Testis (tissue), 2 donors: ENCODE measurements at regions not wholly inside any gene's neighbourhood (a gene's known extent, or its start where the extent isn't known, plus 50 kb on each side); places are given as distances from the start of the nearest gene placed in this dataset.

Experiments
- DNase-seq: peaks from one replicate; pipeline ENCODE4 v3.0.0-alpha.2; 2019
- H3K27ac ChIP-seq, 2 donors: fragments of 200-600 bp; sonication (generic); one replicate each; pipeline ENCODE4 v1.5.1; 2019
- H3K27me3 ChIP-seq: fragments of 200-600 bp; sonication (generic); one replicate; pipeline ENCODE4 v1.5.1; 2019
- H3K36me3 ChIP-seq: fragments of 200-600 bp; sonication (generic); one replicate; pipeline ENCODE4 v1.5.1; 2017; ENCODE audit warnings: low read depth; ENCODE audit errors: missing control alignments
- H3K4me1 ChIP-seq: fragments of 200-600 bp; sonication (generic); one replicate; pipeline ENCODE4 v1.5.1; 2019
- H3K4me3 ChIP-seq, 2 donors: fragments of 200-600 bp; sonication (generic); one replicate each; pipeline ENCODE4 v1.5.1; 2017 to 2019
- H3K9me3 ChIP-seq: fragments of 200-600 bp; sonication (generic); one replicate; pipeline ENCODE4 v1.5.1; 2017
- POLR2A ChIP-seq: fragments of 450-650 bp; IDR thresholded peaks from one replicate; pipeline ENCODE4 v1.6.1; 2017; ENCODE audit warnings: antibody characterized with exemption, mild to moderate bottlenecking, moderate library complexity
- WGBS, 2 donors: methylation state at CpG; one replicate each; pipeline ENCODE4 v1.1.5; 2018; 5-methylcytosine and 5-hydroxymethylcytosine counted together
- intact Hi-C: fragments of 100-400 bp; cut with DNase I; formaldehyde crosslinking; loops from one replicate; pipeline ENCODE4 v1.15.1; 2023; ENCODE audit warnings: low total_unique reads
- TF ChIP-seq, protein P1 (sequence below), 3 experiments: fragments of 450-650 bp in 2 of 3; fragments of 200-600 bp in 1 of 3; sonication (generic) in 1 of 3; IDR thresholded peaks; one replicate each; pipeline ENCODE4 v1.5.1; 2016 to 2019; ENCODE audit warnings: antibody characterized with exemption in 3 of 3, mild to moderate bottlenecking in 2 of 3, moderate library complexity in 1 of 3

DNA sequence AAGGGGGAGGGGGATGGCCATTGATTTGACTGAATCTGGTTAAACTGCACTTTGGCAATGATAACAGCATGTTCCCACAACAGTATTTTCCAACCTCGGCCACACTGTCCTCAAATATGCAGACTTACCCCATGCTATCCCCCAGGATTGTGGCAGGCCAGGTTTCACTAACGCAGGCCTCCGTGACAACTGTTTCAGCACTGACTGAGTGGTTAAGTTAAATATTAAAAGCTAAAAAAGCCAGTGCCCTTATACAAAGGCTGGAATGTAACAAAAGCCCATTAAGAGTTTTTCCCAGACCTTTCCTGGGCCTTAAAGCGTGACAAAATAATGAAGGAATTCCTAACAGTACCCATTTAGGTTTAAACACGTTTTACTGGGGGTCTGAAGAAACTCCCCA lies 202.9 kb downstream of the USP25 start:
- intact Hi-C loops = no loop called here
- TF ChIP-seq, protein P1, sequence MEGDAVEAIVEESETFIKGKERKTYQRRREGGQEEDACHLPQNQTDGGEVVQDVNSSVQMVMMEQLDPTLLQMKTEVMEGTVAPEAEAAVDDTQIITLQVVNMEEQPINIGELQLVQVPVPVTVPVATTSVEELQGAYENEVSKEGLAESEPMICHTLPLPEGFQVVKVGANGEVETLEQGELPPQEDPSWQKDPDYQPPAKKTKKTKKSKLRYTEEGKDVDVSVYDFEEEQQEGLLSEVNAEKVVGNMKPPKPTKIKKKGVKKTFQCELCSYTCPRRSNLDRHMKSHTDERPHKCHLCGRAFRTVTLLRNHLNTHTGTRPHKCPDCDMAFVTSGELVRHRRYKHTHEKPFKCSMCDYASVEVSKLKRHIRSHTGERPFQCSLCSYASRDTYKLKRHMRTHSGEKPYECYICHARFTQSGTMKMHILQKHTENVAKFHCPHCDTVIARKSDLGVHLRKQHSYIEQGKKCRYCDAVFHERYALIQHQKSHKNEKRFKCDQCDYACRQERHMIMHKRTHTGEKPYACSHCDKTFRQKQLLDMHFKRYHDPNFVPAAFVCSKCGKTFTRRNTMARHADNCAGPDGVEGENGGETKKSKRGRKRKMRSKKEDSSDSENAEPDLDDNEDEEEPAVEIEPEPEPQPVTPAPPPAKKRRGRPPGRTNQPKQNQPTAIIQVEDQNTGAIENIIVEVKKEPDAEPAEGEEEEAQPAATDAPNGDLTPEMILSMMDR (IDR thresholded peaks at IDR 0.05) = no peak
- no peak for TF ChIP-seq POLR2A
- Histone ChIP-seq H3K4me1 (no peaks in the 10 kb centered on the region), H3K27me3 (no peaks in the 10 kb centered on the region), H3K36me3 (no peaks in the 10 kb centered on the region), H3K4me3 (no peak overlapping the region), H3K9me3 (no peaks in the 10 kb centered on the region), H3K27ac (no peak overlapping the region)
- no peak for DNase-seq
- 82 to 91% methylated on average over 5 of the region's 5 CpGs for WGBS, 2 donors

DNA sequence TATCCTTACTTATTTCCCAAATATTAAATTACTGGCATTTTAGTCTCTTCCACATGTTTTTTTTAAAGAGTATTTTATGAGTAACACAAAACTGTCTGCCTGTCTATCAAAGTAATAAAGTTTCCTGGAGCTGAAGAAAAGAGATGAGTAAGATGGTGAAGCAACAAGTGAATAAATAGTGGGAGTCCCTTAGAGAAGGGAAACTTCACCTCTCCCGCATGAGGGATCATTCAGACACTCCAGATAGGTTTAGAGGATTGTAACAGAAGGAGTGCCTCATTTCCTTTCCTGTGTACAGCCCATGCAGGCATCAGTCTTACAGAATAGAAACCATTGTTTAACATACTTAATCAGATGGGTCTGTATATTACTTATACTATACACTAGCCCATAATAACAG lies 205.7 kb downstream of the USP25 start:
- DNase-seq = no peak
- intact Hi-C loops = no loop called here
- H3K4me1 ChIP-seq = no peaks in the 10 kb centered on the region
- H3K4me3 ChIP-seq = no peak overlapping the region
- TF ChIP-seq POLR2A = no peak
- TF ChIP-seq, protein P1 (IDR thresholded peaks at IDR 0.05) = no peak
- H3K36me3 ChIP-seq = no peaks in the 10 kb centered on the region
- H3K27ac ChIP-seq = no peak overlapping the region
- WGBS, 2 donors = 94 to 100% methylated on average over 1 of the region's 1 CpG
- H3K9me3 ChIP-seq = no peaks in the 10 kb centered on the region
- no peaks in the 10 kb centered on the region for H3K27me3 ChIP-seq

DNA sequence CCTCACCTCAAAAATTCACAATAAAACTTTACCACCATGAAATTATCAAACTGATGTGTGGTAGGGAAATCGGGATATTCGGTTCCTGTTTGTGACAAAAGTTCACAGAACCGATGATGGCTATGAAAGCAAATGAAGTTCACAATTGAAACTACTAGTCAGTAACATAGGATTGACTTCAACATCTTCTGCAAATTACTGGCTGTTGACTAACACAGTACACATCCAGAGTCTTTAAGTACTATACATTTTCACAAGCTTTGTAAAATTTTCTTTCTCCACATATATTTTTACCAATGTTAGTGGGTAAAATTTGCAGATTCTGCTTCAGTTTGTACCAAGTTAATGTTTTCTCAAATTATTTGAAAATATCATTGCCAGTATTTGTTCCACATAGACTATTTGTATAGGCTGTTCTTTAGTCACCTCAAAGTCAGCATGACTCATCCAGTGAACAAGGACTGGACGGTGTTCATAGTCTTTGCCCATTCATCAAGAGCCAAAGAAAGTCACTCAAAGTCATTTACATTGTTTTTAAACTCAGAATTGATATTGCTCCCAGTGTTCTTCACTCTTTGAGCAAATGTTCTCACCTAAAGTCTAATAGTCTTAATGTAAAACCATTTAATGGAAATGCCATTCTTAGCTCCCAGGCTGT lies 213.4 kb downstream of the USP25 start:
- intact Hi-C loops = no loop called here
- no peak overlapping the region for H3K4me3 ChIP-seq
- whole genome bisulfite sequencing, 2 donors = 85 to 87% methylated on average over 4 of the region's 4 CpGs
- no peaks in the 10 kb centered on the region for H3K36me3 ChIP-seq
- no peak for DNase-seq
- no peaks in the 10 kb centered on the region for H3K9me3 ChIP-seq
- H3K4me1 ChIP-seq = no peaks in the 10 kb centered on the region
- H3K27ac ChIP-seq = no peak overlapping the region
- TF ChIP-seq POLR2A = no peak
- TF ChIP-seq, protein P1 (IDR thresholded peaks at IDR 0.05) = no peak
- no peaks in the 10 kb centered on the region for H3K27me3 ChIP-seq

DNA sequence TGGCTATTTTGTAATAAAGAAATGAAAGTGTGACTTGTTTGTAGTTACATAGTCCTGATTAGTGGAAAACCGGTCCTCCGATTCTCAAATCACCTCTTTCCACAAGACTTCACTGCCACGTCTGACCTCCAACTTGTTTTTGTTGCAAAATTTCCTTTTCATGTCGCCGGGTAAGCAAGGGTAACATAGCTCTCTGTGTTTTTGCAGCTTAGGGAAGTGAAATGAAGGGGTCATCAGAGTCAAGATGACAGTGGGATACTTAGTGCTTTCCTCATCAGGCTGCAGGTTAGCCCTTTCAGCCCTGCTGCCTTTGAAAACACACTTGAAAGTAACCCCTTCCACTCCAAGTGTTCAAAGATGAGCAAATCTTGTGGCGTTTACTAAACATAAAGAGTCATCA lies 217.9 kb downstream of the USP25 start:
- TF ChIP-seq, protein P1 (IDR thresholded peaks at IDR 0.05) = no peak
- no peak for TF ChIP-seq POLR2A
- Histone ChIP-seq H3K9me3 (no peaks in the 10 kb centered on the region), H3K27ac (no peak overlapping the region), H3K4me3 (no peak overlapping the region), H3K27me3 (no peaks in the 10 kb centered on the region), H3K4me1 (no peaks in the 10 kb centered on the region), H3K36me3 (no peaks in the 10 kb centered on the region)
- no peak for DNase-seq
- intact Hi-C loops = no loop called here
- 20 to 27% methylated on average over 6 of the region's 6 CpGs for WGBS, 2 donors

DNA sequence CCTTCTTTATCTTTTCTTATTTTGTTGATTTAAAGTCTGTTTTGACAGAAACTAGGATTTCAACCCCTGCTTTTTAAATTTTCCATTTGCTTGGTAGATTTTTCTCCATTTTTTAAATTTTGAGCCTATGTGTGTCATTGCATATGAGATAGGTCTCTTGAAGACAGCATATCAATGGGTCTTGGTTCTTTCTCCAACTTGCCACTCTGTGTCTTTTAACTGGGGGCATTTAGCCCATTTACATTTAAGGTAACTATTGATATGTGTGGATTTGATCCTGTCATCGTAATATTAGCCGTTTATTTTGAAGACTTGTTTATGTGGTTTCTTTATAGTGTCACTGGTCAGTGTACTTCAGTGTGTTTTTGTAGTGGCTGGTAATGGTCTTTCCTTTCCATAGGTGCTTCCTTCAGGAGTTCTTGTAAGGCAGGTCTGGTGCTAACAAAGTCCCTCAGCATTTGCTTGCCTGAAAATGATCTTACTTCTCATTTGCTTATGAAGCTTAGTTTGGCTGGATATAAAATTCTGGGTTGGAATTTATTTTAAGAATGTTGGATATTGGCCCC lies 223.9 kb downstream of the USP25 start:
- no peaks in the 10 kb centered on the region for H3K9me3 ChIP-seq

More for the DNA sequence above, 223.9 kb downstream of the USP25 start:
- 98% methylated on average over 2 of the region's 2 CpGs for WGBS, 2 donors
- Histone ChIP-seq H3K36me3 (no peaks in the 10 kb centered on the region), H3K4me3 (no peak overlapping the region), H3K27ac (no peak overlapping the region), H3K27me3 (no peaks in the 10 kb centered on the region), H3K4me1 (no peaks in the 10 kb centered on the region)
- DNase-seq = no peak
- intact Hi-C loops = no loop called here
- no peak for TF ChIP-seq POLR2A
